Glomerular endothelial cell (primary cell): ENCODE measurements at regions not wholly inside any gene's neighbourhood (a gene's known extent, or its start where the extent isn't known, plus 50 kb on each side); places are given as distances from the start of the nearest gene placed in this dataset.

Source experiments
- DNase-seq: peaks from one replicate; pipeline ENCODE4 v3.0.0-alpha.2; 2011; ENCODE audit warnings: low read depth, low spot score; ENCODE audit errors: extremely low read depth

- DNase-seq: no peak
These were observed 61.7 kb upstream of the DCAF8L1 start for GRCh38 chrX:28042826-28043564.

- DNase-seq: no peak
These were observed 61.0 kb upstream of the DCAF8L1 start for GRCh38 chrX:28042260-28042659.

GRCh38 chrX:28039258-28039657 is 58.0 kb upstream of the DCAF8L1 start:
- no peak for DNase-seq
